Erythroblast (primary cell): ENCODE measurements at regions not wholly inside any gene's neighbourhood (a gene's known extent, or its start where the extent isn't known, plus 50 kb on each side); places are given as distances from the start of the nearest gene placed in this dataset.

Source experiments
- GATA1 ChIP-seq: IDR thresholded peaks from 2 replicates; pipeline ENCODE4 v1.6.1; 2011; ENCODE audit warnings: low read depth, mild to moderate bottlenecking, control low read depth, low read length, moderate library complexity
- POLR2A ChIP-seq: IDR thresholded peaks from 2 replicates; pipeline ENCODE4 v1.6.1; 2011; ENCODE audit warnings: mild to moderate bottlenecking, low read length

- TF ChIP-seq POLR2A (no peak), GATA1 (no peak)
Observed at GRCh38 chr2:212728717-212729116, 190.1 kb upstream of the ERBB4 start.
